NCI-H345 treated with DMSO at 0.1 percent for 48 hours (cell line): ENCODE measurements at regions not wholly inside any gene's neighbourhood (a gene's known extent, or its start where the extent isn't known, plus 50 kb on each side); places are given as distances from the start of the nearest gene placed in this dataset.

ENCODE experiments used
- DNase-seq: peaks from one replicate; lab custom pipeline; 2025; ENCODE audit not compliant: unreplicated experiment; lab: John Stamatoyannopoulos, UW

DNA sequence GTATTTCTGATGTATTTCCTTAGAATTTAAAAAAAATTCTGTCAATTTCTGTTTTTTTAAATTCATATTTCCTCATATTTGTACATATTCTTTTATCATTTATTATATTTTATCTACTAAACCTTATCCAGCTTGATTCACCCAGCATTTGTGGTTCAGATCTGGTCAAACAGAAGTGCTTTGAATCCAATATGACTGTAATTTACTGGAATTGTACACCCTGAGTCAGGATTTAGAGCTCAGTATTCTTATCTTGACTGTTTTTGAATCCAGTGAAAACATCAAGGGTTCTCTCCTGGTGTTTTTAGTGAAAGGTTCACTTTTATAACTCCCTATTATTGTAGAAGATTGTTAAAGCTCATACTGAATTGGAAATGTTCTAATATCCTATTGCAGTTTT is 1077.0 kb upstream of the NCAM2 start:
- DNase-seq = no peak

DNA sequence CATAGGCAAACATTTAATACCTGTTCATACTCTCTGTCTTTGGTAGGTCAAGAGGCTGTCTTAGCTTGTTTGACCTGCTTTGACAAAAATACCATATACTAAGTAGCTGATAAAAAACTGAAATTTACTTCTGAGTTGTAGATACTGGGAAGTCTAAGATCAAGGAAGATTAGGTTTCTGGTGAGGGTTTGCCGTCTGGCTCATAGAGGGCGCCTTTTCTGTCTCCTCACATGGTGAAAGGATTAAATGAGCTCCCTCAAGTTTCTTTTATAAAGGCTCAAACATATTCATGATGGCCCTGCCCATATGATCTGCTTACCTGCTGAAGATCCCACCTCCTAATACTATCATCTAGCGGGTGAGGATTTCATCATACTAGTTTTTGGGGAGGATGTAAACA is 1076.1 kb upstream of the NCAM2 start:
- no peak for DNase-seq

DNA sequence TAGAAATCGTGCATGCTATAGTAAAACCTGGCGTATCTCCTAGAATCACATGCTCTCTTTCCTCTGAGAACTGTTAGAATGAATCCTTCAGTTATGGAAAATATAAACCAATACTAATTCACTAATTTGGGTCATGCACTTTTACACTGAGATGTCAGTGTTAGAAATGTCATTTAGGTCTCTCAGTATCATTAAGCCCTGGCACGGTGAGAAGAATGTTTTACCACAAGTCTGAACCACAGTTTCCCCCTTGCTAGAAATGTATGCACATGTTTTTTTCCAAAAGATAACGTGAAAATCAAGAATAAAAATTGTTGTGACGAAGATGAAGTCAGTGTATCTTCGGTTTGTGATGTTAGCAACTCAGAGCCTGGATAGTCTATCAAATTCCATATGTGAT is 1062.7 kb upstream of the NCAM2 start:
- no peak for DNase-seq

DNA sequence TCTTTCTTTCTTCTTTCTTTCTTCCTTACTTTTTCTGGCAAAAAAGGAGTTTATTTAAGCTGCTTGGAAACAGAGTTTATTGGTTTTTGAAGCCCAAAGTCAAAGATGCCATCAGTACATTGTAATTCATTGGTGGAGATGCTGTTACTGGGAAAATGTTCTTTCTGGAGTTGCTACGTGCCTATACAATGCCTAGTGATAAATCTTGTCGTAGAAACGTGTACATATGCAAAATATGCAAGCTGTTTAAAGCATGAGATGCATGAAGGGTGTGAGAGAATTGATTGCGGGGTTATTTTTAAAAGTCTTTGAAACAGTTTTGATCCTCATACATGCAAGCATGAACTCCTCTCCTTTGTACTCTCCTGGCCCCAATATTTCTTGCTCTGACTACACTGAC is 1060.6 kb upstream of the NCAM2 start:
- DNase-seq = no peak

DNA sequence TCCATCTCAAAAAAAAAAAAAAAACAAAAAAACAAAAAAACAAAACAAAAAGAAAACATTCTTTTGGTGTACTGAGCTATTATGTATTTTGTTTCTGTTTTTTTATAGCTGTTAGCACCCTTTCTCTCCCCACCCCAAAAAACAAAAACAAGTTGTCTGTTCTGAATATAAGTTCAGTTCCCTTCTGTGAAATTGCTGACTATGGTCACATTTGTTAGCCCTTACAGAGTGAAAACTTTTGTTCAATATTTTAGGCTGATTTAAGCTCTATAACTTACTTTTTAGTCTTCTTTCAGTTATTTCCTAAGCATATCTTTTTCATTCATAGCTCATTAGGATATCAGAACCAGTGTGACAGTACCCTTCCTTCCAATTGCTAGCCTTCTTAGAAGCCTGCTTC is 1056.6 kb upstream of the NCAM2 start:
- no peak for DNase-seq

DNA sequence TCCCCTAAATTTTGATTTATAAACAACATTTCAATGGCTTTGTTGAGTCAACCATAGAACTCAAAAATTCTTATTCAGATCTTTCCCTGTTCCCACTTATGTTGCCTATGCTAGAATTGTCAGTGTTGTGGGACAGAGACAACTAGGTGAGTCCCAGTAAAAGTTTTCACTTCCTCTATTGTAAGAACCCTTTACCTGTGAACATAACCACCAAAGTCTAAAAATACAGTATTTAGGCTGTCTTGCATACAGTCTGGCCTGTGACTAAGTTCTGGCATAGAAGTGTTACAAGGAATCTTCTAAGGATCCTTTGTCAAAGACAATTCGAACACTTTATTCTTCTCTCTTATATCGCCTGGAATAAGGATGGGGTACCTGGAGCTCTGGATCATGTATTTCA is 1047.9 kb upstream of the NCAM2 start:
- DNase-seq = no peak

DNA sequence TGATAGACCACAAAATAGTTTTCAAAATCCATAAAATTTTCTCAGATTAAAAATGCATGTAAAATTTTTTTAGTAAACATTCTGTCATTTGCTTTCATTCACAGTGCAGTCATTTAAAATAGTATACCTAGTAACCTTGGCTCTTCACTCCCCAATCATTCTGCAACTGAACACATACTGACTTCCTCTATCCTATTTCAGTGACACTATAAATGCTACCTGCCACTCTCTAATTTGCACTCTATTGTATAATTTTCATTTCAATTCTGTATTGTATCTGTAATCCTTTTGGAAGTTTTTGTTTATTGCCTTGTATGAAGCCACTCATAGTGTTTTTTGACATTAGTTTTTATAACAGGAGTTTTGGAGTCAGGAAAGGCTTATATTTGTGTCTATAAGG is 1029.1 kb upstream of the NCAM2 start:
- DNase-seq = no peak

DNA sequence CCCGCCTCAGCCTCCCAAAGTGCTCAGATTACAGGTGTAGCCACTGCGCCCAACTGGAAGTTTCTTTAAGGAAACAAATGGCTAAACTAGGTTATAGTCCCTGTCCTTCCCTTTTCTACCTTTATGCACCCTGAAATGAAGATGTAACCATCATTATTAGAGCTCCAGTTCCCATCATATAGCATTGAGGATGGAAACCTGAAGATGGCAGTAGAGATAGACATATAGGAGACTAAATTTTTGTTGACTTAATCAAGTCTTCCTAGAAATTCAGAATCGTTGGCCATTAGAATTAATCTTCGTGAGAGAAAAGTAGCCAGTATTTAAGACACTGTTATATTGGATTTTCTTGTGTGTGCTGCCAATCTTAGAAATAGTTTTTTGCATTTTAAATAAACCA is 1016.3 kb upstream of the NCAM2 start:
- no peak for DNase-seq

DNA sequence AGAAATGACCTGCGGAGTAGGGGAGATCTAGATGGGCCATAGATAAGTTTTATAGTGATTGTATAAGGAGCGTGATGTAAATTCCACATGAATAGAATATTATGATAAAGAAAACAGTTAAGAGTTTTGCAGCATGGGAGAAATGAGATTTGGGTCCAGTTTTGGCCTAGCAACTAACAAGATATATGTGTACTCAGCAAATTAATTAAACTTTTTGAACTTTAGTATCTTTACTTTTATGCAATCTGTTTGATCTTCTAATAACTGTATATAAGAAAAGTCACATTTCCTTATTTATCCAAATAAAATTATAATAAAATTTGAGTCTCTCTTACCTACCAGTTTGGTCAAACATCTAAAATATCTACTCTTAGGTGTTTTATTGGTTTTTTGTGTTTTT is 1011.8 kb upstream of the NCAM2 start:
- DNase-seq = no peak

DNA sequence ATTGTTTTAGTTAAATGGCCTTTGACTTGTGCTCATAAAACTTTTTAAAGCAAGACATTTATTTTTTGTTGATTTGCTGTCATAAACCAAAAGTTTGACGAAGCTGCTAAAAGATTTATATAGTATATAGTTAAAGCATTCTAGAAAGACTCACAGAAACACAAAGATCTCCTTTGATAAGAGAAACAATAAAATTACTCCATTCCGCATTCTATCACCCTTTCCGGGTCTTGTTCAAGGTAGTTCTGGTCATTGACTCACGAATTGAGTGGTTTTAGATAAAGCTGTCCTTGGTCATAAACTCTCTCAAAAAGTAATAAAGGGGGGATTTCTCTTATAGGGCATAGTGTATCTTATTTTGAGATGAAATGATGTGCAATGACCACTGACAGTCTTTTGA is 1010.5 kb upstream of the NCAM2 start:
- DNase-seq = no peak

DNA sequence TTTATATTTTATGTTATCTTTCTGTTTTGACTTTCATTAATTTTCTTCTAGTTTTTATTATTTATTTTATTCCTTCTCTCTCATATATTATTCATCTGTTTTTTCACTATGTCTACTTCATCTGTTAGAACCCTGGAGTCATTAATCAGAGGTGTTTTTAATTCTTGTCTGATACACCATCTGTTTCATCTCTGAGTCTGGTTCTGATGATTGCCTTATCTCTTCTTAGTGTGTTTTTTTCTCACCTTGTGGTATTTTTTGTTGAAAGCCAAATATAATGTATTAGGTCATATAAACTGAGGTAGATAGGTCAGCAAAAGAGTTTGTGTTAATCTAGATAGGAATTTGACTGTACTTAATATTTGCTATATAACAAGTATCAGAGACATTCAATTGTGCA is 1005.7 kb upstream of the NCAM2 start:
- DNase-seq = no peak

DNA sequence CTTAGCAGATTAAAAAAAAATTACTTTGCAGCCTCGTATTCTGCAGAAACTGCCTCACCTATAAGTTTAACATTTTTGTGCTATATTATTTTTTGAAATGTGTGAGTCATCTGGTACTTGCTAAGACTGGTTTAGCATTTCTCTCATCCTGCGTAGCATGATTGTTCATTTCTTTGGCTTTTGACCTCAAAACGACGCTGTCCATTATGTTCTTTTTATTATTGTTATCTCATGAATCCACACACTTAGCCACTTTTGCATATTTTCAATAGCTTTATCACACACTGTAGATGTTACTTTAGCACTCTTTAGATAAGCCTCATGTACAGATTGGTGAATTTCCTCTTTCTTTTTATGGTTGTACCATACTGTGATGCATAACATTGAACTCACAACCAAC is 1004.9 kb upstream of the NCAM2 start:
- no peak for DNase-seq

DNA sequence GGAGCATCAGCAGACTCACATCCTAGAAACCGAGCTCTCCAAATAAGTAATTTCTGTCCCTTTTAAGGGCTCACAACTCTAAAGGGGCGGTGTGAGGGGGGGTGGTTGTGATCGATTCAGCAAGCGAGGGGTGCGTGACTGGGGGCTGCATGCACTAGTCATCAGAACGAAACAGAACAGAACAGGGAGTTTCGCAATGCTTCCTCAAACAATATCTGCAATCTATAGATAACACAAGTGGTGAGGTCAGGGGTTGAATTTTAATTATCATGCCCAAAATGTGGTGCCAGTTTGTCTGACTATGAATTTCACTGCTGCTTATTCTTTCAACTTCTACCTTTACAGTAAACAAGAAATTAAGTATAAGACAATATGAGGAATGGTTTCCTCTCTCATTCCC is 1003.0 kb upstream of the NCAM2 start:
- DNase-seq = no peak

DNA sequence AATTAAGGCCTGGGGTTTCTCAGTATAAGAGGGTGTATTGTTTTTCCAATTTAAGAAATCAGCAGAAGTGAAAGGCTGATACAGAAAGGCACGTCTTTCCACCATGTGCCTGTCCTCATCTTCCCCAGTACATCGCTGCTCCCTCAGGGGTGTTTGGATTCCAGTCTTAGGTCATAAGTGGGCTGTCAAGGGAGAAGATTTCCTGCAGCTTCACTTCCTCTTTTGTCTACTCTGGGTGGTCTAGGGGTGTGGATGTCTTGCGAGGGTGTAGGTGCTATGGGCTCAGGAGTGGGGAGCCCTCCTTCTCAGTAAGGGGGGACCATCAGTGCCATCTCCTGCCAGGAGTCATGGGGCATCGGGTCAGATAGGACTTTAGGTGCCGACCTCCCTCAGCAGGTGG is 999.8 kb upstream of the NCAM2 start:
- DNase-seq = no peak

DNA sequence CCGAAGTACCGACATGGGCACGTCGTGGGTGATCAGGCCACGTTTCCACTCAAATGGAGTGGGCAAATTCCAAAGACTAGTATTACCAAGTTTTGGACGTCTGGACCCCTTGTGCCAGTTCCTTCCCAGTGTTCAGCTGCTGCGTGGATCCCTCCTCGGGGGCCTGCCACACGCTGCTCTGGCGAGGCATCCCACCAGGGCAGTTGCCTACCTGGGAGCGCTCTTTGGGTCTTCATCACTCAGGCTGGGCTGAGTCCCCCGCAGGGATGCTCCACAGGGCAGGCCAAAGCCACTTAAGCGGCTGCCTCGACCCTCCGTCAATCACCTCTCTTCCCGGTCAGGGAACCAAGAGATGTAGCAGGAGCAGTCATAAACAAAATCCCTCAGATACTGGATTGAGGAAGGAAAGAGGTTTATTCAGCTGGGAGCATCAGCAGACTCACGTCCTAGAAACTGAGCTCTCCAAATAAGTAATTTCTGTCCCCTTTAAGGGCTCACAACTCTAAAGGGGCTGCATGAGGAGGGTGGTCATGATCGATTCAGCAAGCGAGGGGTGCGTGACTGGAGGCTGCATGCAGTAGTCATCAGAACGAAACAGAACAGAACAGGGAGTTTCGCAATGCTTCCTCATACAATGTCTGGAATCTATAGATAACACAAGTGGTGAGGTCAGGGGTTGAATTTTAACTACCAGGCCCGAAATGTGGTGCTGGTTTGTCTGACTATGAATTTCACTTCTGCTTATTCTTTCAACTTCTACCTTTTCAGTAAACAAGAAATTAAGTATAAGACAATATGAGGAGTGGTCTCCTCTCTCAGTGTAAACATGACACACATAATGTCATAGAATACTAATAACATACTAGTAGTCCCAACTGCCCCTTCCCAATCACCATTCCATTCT is 998.6 kb upstream of the NCAM2 start:
- no peak for DNase-seq

DNA sequence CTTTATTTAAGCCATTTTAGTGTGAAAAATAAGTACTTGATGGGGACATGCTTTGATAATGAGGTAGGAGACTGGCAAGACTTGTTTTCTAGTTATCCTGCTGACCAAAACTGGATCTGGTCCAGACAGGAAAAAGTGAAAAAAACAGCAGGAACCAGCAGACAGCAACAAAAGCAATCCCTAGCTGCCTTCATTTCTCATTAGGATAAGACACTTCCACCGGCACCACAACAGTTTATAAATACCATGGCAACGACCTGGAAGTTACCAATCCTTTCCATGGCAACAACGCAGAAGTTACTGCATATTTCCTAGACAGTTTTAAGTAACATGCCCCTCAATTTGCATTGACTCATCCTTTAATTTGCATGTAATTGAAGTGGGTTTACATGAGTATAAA is 993.8 kb upstream of the NCAM2 start:
- DNase-seq = no peak

DNA sequence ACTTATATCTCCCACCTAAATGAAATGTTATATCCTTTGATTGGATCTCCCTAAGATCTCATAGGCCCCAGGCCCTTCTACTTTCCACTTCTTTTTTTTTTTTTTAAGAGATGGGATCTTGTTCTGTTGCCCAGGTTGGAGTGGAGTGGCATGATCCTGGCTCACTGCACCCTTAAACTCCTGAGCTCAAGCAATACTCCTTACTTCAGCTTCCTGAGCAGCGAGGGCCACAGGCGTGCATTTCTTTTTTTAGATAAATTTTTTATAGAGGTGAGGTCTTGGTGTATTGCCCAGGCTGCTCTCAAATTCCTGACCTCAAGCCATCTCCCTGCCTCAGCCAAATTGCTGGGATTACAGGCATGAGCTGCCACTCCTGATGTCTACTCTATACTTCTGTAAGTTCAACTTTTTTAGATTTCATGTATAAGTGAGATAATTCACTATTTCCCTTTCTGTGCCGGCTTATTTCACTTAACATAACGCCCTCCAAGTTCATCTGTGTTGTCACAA is 987.5 kb upstream of the NCAM2 start:
- DNase-seq = no peak

DNA sequence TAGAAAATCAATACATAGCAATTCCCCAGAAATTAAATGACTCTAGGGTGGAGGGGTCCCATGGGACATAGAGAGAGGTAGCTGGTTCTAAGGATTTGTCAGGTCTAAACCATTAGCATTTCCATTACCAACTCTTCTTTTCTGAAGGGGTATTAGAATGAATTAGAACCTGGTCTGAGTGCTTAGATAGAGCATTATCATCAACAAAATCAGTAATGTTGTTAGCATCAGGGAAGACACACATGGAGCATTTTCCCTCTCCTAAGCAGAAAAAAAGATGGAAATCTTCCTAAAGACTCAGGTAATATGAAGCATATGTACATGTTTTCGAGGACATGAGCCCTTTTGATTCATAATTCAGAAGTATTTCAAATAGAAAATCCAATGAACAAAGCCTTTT is 984.4 kb upstream of the NCAM2 start:
- no peak for DNase-seq

DNA sequence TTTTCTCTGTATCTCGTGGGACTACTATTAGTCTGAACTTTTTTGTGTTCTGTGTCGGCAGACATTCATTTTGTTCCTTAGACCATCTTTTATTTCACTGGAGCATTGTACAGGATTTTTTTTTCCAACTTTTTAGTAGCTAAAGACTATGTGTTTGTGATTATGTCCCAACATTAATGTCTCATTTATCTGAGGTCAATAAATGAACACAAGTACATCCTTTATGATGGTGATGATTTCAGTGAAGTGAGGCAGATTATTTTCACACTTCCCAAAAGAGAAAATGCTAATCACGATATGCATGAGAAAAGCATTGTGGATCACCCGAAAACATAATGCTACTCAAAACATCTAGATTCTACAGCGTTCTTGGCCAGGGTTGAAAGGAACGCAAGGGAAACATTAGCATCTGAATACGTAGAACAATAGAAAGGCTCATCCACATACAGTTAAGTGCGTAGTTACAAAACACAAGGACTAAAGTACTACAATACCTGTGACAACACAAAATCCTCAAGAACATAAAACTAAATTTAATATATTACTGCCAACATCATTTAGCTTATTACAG is 981.7 kb upstream of the NCAM2 start:
- no peak for DNase-seq

DNA sequence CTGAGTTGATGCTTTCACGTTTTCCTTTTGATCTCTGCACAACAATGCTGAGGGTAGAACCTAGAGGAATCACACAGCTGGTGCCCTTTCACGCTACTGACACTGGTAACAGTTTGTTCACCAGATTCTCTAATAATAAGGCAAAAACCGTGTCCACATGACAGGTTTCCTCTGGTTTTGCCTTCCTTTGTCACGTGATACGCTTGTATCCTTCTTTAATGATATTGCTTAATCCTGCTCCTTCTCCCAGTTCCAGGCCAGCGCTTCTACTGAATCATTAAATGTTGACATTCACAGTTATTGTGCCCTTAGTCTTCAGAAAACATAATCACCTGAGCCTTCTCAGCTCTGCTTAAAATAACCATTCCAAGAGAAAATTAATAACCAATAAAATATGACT is 978.2 kb upstream of the NCAM2 start:
- no peak for DNase-seq

DNA sequence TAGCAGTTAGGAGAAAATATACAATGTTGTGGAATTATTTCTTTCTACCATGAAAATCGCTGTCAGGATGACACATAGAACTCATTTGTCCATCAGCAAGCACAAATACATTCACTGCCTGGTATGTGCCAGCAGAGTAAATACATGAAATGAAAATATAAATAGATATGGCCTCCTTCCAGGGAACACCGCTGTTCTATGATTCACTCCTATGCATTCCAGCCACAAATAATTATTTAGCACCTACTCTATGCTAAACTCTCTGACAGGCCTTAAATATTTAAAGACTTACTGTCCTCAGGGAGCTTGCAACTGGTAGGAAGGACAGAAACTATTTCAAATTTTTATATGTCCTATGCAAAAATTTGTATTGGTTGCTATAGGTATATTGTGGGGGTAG is 975.0 kb upstream of the NCAM2 start:
- no peak for DNase-seq

DNA sequence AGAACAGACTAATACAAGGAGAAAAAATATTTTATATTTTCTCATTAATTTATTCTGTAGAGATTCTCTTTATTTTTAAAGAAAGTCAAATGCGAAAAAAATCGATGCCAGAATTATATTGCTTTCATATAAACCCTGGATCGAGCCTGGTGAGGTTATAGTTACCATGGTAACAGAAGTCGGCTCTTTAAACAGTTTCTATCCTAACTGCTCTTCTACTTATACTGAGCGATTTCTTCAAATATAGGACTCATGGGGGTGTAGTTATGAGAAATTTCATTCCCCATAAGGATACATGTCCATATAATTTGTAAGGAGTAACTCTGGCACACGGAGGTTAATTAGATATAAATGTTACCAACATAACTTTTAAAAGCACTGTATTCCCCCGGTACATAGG is 973.5 kb upstream of the NCAM2 start:
- no peak for DNase-seq

DNA sequence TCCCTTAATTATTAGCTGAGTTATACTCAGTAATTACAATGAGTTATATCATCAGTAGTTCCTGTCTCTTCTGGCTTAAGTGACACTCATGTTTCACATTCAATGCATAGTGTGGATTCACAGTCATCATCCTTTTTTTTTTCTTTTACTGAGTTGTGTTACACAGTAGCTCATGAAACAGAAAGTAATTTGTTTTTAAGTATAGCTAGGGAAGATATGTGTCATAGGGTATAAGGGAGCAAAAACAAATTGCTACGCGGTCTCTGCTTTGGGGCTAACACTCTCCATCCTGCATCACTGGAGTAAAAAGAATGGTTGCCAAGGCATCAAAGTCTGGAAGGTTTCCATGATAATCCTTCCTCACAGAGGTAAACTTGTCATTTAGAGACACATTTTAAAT is 971.7 kb upstream of the NCAM2 start:
- no peak for DNase-seq
